PC-3 (cell line): ENCODE measurements at regions not wholly inside any gene's neighbourhood (a gene's known extent, or its start where the extent isn't known, plus 50 kb on each side); places are given as distances from the start of the nearest gene placed in this dataset.

Experiments
- ATAC-seq: fragments of 200-7000 bp; cut with Tn5 transposase; 2 replicates; pipeline ENCODE4 v1.9.1; 2020; ENCODE audit warnings: mild to moderate bottlenecking, moderate library complexity
- BruUV-seq: library from RNA; stranded (reverse); fragments of 400-500 nt; replicated peaks from 2 replicates; lab custom pipeline; 2021; lab: Mats Ljungman, UMichigan
- CTCF ChIA-PET: fragments of 300-600 bp; sonication (Branson Sonifier 250); formaldehyde crosslinking; loops from one replicate; lab custom pipeline; 2022; ENCODE audit warnings: antibody characterized with exemption; lab: Charles Lee
- POLR2A ChIA-PET: fragments of 300-600 bp; sonication (Branson Sonifier 250); formaldehyde crosslinking; loops from one replicate; lab custom pipeline; 2022; ENCODE audit warnings: antibody characterized with exemption; ENCODE audit not compliant: unreplicated experiment; lab: Charles Lee
- DNase-seq: peaks from one replicate; pipeline ENCODE4 v3.0.0-alpha.2; 2015
- H2AFZ ChIP-seq: fragments of 300-600 bp; sonication (generic); 2 replicates; pipeline ENCODE4 v1.6.0; 2016; ENCODE audit warnings: antibody characterized with exemption, low read length
- H3F3A ChIP-seq: fragments of 300-600 bp; sonication (generic); one replicate; pipeline ENCODE4 v1.6.0; 2017; ENCODE audit warnings: antibody characterized with exemption, low read length, control low read depth, mild to moderate bottlenecking; ENCODE audit not compliant: unreplicated experiment
- H3K27ac ChIP-seq: fragments of 300-600 bp; sonication (generic); 2 replicates; pipeline ENCODE4 v1.5.1; 2016; ENCODE audit warnings: mild to moderate bottlenecking, low read length
- H3K27me3 ChIP-seq: fragments of 300-600 bp; sonication (generic); 2 replicates; pipeline ENCODE4 v1.6.1; 2016; ENCODE audit warnings: low read length, mixed read lengths
- H3K36me3 ChIP-seq: fragments of 300-600 bp; sonication (generic); 2 replicates; pipeline ENCODE4 v1.6.1; 2016; ENCODE audit warnings: low read depth, mixed run types, low read length, mixed read lengths
- H3K4me1 ChIP-seq: fragments of 300-600 bp; sonication (generic); 2 replicates; pipeline ENCODE4 v1.5.1; 2016; ENCODE audit warnings: low read length; ENCODE audit not compliant: insufficient read depth
- H3K4me2 ChIP-seq: fragments of 300-600 bp; sonication (generic); 2 replicates; pipeline ENCODE4 v1.6.0; 2016; ENCODE audit warnings: low read length
- H3K4me3 ChIP-seq: fragments of 300-600 bp; sonication (generic); 2 replicates; pipeline ENCODE4 v1.5.1; 2016; ENCODE audit warnings: mild to moderate bottlenecking, low read length, mixed read lengths
- H3K79me2 ChIP-seq: fragments of 300-600 bp; sonication (generic); 2 replicates; pipeline ENCODE4 v1.6.1; 2017; ENCODE audit warnings: low read length, mixed read lengths
- H3K9ac ChIP-seq: fragments of 300-600 bp; sonication (generic); 2 replicates; pipeline ENCODE4 v1.6.0; 2016; ENCODE audit warnings: mild to moderate bottlenecking, low read length
- H3K9me2 ChIP-seq: fragments of 300-600 bp; sonication (generic); replicated peaks from 2 replicates; pipeline ENCODE4 v1.6.1; 2016; ENCODE audit warnings: mixed run types, low read length, mixed read lengths
- H3K9me3 ChIP-seq: fragments of 300-600 bp; sonication (generic); 2 replicates; pipeline ENCODE4 v1.6.1; 2016; ENCODE audit warnings: low read length, mixed read lengths
- H4K20me1 ChIP-seq: fragments of 300-600 bp; sonication (generic); 2 replicates; pipeline ENCODE4 v1.6.1; 2016; ENCODE audit warnings: low read length, mixed read lengths
- EZH2 ChIP-seq: fragments of 300-600 bp; sonication (generic); IDR thresholded peaks from one replicate; pipeline ENCODE4 v1.6.1; 2017; ENCODE audit warnings: antibody characterized with exemption, mild to moderate bottlenecking, low read length; ENCODE audit not compliant: unreplicated experiment
- EZH2phosphoT487 ChIP-seq: fragments of 300-600 bp; sonication (generic); IDR thresholded peaks from 2 replicates; pipeline ENCODE4 v1.6.1; 2018; ENCODE audit warnings: mild to moderate bottlenecking, antibody characterized with exemption, low read length, borderline replicate concordance
- intact Hi-C: fragments of 100-400 bp; cut with micrococcal nuclease; formaldehyde crosslinking; loops from 2 replicates; pipeline ENCODE4 v1.9.0; 2023
- TF ChIP-seq, protein P1 (sequence below): fragments of 300-600 bp; sonication (generic); conservative IDR thresholded peaks from 2 replicates; pipeline ENCODE4 v1.5.1; 2017; ENCODE audit warnings: antibody characterized with exemption, low read depth, mild to moderate bottlenecking, low read length

DNA sequence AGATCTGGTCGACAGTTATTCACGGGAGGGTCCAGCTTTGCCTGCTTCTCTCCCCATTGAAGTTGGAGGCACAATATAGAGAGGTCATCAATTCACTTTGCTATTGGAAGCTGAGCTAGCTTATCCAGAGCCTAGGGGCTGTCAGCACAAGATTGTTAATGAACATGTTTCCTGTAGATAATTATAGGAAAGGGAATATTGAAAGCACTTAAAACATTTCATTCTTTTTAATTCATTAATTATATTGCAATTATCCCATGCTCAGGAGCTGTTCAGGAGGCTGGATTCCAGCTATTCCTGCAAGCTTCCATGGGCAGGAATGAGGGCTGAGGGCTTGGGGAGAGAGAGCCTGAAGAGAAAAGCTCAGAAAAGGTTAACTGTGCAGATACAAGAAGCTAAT, 153.1 kb upstream of the BRINP1 start:
- intact Hi-C loops = no loop called here
- DNase-seq (no peak), ATAC-seq (no peak)
- H3K79me2 ChIP-seq = no peaks in the 10 kb centered on the region
- H3F3A ChIP-seq = no peaks in the 10 kb centered on the region
- H3K27me3 ChIP-seq = no peaks in the 10 kb centered on the region
- H3K4me3 ChIP-seq = no peak overlapping the region
- BruUV-seq = no TSS peak
- no peaks in the 10 kb centered on the region for H3K9me2 ChIP-seq
- TF ChIP-seq EZH2phosphoT487 (no peak), EZH2 (no peak)
- TF ChIP-seq, protein P1, sequence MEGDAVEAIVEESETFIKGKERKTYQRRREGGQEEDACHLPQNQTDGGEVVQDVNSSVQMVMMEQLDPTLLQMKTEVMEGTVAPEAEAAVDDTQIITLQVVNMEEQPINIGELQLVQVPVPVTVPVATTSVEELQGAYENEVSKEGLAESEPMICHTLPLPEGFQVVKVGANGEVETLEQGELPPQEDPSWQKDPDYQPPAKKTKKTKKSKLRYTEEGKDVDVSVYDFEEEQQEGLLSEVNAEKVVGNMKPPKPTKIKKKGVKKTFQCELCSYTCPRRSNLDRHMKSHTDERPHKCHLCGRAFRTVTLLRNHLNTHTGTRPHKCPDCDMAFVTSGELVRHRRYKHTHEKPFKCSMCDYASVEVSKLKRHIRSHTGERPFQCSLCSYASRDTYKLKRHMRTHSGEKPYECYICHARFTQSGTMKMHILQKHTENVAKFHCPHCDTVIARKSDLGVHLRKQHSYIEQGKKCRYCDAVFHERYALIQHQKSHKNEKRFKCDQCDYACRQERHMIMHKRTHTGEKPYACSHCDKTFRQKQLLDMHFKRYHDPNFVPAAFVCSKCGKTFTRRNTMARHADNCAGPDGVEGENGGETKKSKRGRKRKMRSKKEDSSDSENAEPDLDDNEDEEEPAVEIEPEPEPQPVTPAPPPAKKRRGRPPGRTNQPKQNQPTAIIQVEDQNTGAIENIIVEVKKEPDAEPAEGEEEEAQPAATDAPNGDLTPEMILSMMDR = no peak
- H3K4me1 ChIP-seq = no peaks in the 10 kb centered on the region
- POLR2A ChIA-PET = no interaction called here
- H2AFZ ChIP-seq = no peak overlapping the region
- H3K36me3 ChIP-seq = no peaks in the 10 kb centered on the region
- H3K9ac ChIP-seq = no peak overlapping the region
- no peaks in the 10 kb centered on the region for H3K9me3 ChIP-seq
- H4K20me1 ChIP-seq = no peaks in the 10 kb centered on the region
- H3K27ac ChIP-seq = no peak overlapping the region
- CTCF ChIA-PET = no interaction called here
- no peak overlapping the region for H3K4me2 ChIP-seq

- no peak overlapping the region for H3K27ac ChIP-seq
- no peaks in the 10 kb centered on the region for H3K27me3 ChIP-seq
- H3K36me3 ChIP-seq = no peaks in the 10 kb centered on the region
- DNase-seq (no peak), ATAC-seq (no peak)
- H3K9me3 ChIP-seq = no peaks in the 10 kb centered on the region
- H4K20me1 ChIP-seq = no peaks in the 10 kb centered on the region
- no peak overlapping the region for H3K4me3 ChIP-seq
- no peak for TF ChIP-seq EZH2phosphoT487
- intact Hi-C loops = no loop called here
- CTCF ChIA-PET = no interaction called here
- POLR2A ChIA-PET = no interaction called here
- no TSS peak for BruUV-seq
- no peaks in the 10 kb centered on the region for H3K79me2 ChIP-seq
- H2AFZ ChIP-seq = no peak overlapping the region
- H3K9ac ChIP-seq = no peak overlapping the region
- H3K4me1 ChIP-seq = no peaks in the 10 kb centered on the region
- no peak overlapping the region for H3K4me2 ChIP-seq
- no peaks in the 10 kb centered on the region for H3K9me2 ChIP-seq
- no peaks in the 10 kb centered on the region for H3F3A ChIP-seq
These were observed 140.2 kb upstream of the BRINP1 start for GRCh38 chr9:119509291-119509905.

GRCh38 chr9:119501374-119501773, 132.1 kb upstream of the BRINP1 start:
- no peaks in the 10 kb centered on the region for H3K79me2 ChIP-seq

More at GRCh38 chr9:119501374-119501773, 132.1 kb upstream of the BRINP1 start:
- H3K27ac ChIP-seq = no peak overlapping the region
- no peaks in the 10 kb centered on the region for H3K9me3 ChIP-seq
- H3K4me1 ChIP-seq = no peaks in the 10 kb centered on the region
- no peak overlapping the region for H3K4me2 ChIP-seq
- H3K4me3 ChIP-seq = no peak overlapping the region
- no peaks in the 10 kb centered on the region for H3K9me2 ChIP-seq
- intact Hi-C loops = no loop called here
- ATAC-seq = no peak
- H2AFZ ChIP-seq = no peak overlapping the region
- TF ChIP-seq EZH2phosphoT487 (no peak), EZH2 (no peak)
- TF ChIP-seq, protein P1 = no peak
- H3K27me3 ChIP-seq = no peaks in the 10 kb centered on the region
- POLR2A ChIA-PET = no interaction called here
- no peaks in the 10 kb centered on the region for H3F3A ChIP-seq
- CTCF ChIA-PET = no interaction called here
- H3K36me3 ChIP-seq = no peaks in the 10 kb centered on the region
- no peak overlapping the region for H3K9ac ChIP-seq
- H4K20me1 ChIP-seq = no peaks in the 10 kb centered on the region
- no peak for DNase-seq
- BruUV-seq = no TSS peak
